HG03095 (cell line): ENCODE measurements at regions not wholly inside any gene's neighbourhood (a gene's known extent, or its start where the extent isn't known, plus 50 kb on each side); places are given as distances from the start of the nearest gene placed in this dataset.
"Not testable (repeated sequence)": the region's sequence is repeated elsewhere in the genome, so short reads cannot be mapped to it uniquely, and the experiment has no call there.

Experiments
- ATAC-seq: cut with Tn5 transposase; IDR thresholded peaks from one replicate; pipeline ENCODE4 v1.9.1; 2021; ENCODE audit warnings: moderate library complexity; ENCODE audit not compliant: unreplicated experiment

GRCh38 chr4:126386512-126386911 lies 1071.8 kb downstream of the FAT4 start:
- no peak for ATAC-seq

- ATAC-seq = no peak
These were observed 1080.9 kb downstream of the FAT4 start for GRCh38 chr4:126395664-126396063.

- no peak for ATAC-seq
These were observed 1081.4 kb downstream of the FAT4 start for GRCh38 chr4:126396121-126396520.

DNA sequence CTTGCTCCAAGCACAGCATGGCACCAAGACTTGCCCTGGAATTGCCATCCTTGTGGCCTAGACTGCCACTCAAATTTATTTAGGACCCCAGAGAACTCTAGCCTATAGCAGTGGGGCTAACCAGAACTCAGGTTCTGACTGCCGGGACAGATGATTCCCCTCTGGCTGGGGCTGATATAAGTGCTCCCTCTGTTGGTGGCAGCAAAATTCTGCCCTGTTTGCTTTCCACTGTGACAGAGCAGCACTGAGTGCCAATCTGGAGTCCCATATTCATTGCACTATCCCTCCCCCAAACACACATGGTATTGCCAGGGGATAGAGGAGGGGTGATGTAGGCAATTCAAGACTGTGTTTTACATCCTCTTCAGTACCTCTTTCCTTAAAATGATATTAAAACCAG lies 1081.9 kb downstream of the FAT4 start:
- ATAC-seq = no peak

DNA sequence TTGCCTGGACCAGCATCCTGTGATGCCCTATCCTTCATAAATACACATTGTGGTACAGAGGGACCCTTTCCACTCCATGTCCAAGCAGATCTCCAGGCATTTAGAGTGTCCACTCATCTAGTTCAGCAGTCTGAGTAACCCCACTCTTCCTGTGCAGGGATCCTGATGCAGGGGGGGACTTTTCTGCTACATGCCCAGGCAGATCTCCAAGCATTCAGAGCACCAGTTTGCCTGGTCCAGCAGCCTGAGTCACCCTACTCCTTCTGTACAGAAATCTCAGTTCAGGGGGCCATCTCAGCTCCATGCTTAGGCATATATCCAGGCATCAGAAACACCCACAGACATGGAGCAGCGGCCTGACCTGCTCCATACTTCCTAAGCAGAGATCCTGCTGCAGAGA lies 1089.8 kb downstream of the FAT4 start:
- no peak for ATAC-seq

GRCh38 chr4:126405369-126405982 lies 1090.7 kb downstream of the FAT4 start:
- no peak for ATAC-seq

DNA sequence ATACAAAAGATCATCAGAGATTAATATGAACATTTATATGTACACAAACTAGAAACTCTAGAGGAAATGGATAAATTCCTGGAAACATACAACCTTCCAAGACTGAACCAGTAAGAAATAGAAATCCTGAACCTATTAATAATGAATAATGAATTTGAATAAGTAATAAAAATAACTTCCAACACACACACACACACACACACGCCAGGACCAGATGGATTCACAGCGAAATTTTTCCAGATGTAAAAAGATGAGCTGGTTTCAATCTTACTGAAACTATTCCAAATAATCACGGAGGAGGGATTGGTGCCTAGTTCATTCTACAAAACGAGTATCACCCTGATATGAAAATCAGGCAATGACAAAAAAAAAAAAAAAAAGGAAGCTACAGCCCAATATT lies 1095.0 kb downstream of the FAT4 start:
- ATAC-seq = no peak

GRCh38 chr4:126411047-126411446 lies 1096.3 kb downstream of the FAT4 start:
- ATAC-seq = no peak

DNA sequence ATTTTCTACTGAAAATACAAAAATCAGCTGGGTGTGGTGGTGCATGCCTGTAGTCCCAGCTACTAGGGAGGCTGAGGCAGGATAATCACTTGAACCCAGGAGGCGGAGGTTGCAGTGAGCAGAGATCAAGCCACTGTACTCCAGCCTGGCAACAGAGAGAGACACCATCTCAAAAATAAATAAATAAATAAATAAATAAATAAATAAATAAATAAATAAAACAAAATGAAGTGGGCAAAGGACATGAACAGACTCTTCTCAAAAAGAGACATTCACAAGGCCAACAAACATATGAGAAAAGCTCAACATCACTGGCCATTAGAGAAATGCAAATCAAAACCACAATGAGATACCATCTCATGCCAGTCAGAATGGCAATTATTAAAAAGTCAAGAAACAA lies 1097.6 kb downstream of the FAT4 start:
- not testable (repeated sequence) for ATAC-seq

DNA sequence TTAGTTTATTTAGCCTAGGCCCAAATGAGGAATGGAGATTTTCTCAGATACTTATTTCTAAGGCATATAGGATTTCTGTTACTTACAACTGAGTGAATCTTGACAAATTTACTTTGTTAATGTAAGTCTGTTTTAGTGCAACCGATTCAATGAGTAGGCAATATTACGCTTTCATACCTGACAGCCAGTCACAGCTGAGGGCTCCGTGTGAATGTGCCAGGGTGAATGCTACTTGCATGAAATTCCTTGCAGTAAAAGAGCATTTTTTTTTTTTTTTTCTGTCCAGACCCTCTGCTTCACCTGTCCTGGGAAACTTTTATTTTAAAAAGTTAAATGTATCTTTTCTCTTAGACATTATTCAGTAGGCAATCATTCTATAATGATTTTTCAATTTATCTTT lies 1100.0 kb downstream of the FAT4 start:
- ATAC-seq = no peak

DNA sequence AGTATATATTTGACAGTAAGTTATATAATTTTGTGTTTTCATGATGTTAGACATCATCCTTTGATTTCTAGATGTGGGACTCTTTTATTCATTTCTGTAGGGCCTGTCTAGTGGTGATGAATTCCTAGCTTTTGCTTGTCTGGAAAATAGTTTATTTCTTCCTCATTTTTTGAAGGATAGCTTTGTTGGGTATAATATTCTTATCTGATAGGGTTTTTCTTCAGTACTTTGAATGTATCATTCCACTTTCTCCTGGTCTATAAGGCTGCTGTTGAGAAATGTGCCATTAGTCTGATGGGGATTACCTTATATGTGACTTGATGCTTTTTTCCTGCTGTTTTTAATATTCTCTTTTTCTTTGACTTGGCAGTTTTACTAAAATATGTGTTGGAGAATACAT lies 1104.5 kb downstream of the FAT4 start:
- ATAC-seq = no peak

- no peak for ATAC-seq
These were observed 1113.1 kb downstream of the FAT4 start for GRCh38 chr4:126427853-126428252.

- no peak for ATAC-seq
These were observed 1116.3 kb downstream of the FAT4 start for GRCh38 chr4:126431049-126431448.

- no peak for ATAC-seq
These were observed 1120.7 kb downstream of the FAT4 start for GRCh38 chr4:126435491-126435890.

DNA sequence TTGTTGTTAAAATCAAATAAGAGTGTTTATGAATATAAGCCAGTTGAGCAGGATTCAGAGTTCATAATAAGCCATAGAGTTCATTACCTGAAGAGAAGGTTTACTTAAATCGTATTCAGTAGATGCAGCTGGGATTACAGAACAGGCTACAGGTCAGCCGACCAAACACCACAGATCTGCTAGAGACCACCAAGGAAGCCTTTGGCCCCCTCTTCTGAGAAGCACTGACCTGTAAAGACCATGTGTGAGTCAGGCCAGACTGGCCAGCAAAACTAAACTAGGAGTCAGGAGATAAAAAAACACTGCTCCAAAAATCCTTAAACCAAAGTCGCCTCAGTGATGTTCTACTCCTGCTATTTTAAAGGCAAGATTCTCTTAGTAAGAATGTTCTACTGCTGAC lies 1125.5 kb downstream of the FAT4 start:
- ATAC-seq = no peak

DNA sequence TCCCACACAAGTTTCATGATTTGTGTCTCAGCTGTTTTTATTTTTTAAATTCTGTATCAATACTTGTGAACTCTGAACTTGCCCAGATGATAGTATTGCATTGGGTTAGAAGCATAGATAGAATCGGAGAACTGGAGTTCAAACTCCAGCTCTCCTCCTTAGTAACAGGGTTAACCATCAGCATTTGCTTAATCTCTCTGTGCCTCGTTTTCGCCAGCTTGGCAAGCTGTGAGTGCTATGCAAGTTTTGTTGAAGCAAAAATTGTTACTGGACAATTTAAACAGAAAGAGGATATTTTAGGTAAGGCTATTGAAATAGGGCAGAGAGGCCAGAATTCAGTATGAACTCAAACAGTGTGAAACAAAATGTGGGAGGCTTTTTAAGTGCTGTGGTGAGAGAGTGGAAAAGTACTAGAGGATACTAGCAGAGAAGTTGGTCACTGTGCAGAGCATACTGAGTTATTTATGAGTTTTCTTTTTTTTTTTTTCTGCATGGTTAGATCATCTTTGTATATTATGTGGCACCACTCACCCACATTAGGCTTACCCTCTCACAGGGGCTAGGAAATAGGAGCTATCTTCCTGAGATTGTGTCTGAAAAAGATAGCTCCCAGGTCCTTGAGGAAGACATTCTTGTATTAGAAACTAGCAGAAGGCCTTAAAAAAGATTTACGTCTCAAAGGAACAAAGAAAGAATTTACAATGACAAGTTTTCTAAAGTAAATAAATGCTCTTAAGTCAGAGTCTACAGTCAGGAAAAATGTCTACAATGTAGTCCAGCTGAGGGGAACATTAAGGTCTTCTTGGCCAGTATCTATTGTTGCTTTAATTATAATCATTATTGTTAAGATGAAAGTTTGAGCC lies 1126.6 kb downstream of the FAT4 start:
- ATAC-seq = no peak

DNA sequence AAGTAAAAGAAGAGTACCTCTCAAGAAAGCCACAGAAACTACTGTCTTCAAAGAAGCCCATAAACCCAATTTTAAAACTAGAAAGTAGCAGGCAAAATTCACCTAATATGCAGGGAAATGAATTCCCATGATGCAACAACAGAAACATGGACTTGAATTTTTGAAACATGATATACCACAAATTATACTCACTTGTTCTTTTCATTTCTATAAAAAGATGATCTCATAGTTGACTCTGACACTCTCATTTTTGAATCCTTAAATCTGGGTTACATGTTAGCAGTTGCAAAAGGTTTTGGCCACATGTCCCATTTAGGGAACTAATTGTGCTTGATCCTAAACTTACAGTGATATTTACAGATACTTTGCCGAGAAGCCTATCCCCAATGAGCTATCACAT lies 1130.8 kb downstream of the FAT4 start:
- no peak for ATAC-seq

DNA sequence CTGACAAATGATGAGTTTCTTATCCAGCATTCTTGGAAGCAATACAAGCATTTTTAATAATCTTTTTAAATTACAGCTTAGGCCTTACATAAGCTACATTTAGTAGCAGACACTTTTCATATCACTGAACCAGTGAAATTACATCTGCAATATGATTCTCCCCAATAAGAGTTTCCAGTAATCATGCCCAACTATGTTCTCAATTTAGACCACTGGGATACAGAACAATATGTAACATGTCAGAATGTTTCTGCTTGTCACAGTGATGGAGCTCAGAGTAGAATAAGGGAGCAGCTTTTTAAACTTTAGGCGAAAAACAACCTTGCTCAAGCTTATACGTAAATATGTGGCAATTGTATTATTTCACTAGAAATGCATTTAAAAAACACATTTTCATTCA lies 1132.2 kb downstream of the FAT4 start:
- ATAC-seq = no peak

- no peak for ATAC-seq
These were observed 1133.5 kb downstream of the FAT4 start for GRCh38 chr4:126448086-126448845.

DNA sequence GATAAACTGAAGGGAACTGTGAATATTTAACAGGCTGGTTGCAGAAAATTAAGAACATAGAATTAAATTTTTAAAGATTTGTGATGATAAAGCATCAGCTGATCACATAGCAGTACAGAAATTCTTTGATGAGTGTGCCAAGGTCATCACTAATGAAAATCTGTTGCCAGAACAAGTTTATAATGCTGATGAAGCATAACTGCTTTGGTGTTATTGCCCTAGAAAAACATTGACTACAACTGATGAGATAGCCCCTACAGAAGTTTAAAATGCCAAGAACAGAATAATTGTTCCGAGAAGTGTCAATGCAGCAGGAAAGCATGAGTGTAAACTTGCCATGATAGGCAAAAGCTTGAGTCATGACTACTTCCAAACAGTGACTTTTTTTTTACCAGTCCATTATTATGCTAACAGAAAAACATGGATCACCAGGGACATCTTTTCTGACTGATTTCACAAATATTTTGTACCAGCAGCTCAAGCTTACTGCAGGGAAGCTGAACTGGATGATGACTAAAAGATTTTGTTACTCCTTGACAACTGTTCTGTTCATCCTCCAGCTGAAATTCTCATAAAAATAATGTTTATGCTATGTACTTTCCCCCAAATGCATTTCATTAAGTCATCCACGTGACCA lies 1136.6 kb downstream of the FAT4 start:
- no peak for ATAC-seq

DNA sequence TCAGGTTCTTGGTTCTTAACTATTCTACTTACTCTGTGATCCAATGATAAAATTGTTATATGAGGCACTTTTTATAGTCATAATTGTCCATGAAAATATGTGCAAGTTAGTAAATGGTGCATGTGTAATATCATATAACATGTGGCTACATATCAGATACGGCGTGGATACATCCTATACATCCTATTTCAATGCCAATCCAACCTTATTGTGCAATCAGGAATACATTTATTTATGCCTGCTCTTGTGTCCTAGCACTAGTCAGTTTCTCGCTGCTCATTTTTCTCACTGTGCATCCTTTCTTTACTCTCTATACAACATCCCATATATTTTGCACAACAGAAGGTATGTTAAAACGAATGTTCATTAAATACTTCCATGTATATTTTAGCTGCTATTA lies 1141.1 kb downstream of the FAT4 start:
- ATAC-seq = no peak
